Loucy (cell line): ENCODE measurements at regions not wholly inside any gene's neighbourhood (a gene's known extent, or its start where the extent isn't known, plus 50 kb on each side); places are given as distances from the start of the nearest gene placed in this dataset.

Source experiments
- H2AFZ ChIP-seq: fragments of 200-600 bp; sonication (generic); 2 replicates; pipeline ENCODE4 v1.6.0; 2016; ENCODE audit warnings: antibody characterized with exemption, mild to moderate bottlenecking, low read length, moderate library complexity
- H3F3A ChIP-seq: fragments of 200-600 bp; 2 replicates; pipeline ENCODE4 v1.6.0; 2016; ENCODE audit warnings: antibody characterized with exemption, low read depth, mild to moderate bottlenecking
- H3K27me3 ChIP-seq: fragments of 200-600 bp; sonication (generic); 2 replicates; pipeline ENCODE4 v1.6.1; 2014; ENCODE audit warnings: low read length, mild to moderate bottlenecking; ENCODE audit not compliant: insufficient read depth, poor library complexity, severe bottlenecking
- H3K36me3 ChIP-seq: fragments of 200-600 bp; sonication (generic); 2 replicates; pipeline ENCODE4 v1.6.1; 2016; ENCODE audit warnings: low read length; ENCODE audit not compliant: insufficient read depth
- H3K4me1 ChIP-seq: fragments of 200-600 bp; sonication (generic); 2 replicates; pipeline ENCODE4 v1.5.1; 2014; ENCODE audit warnings: low read length, mild to moderate bottlenecking; ENCODE audit not compliant: insufficient read depth, poor library complexity, severe bottlenecking
- H3K4me2 ChIP-seq: fragments of 200-600 bp; sonication (generic); 2 replicates; pipeline ENCODE4 v1.6.0; 2014; ENCODE audit warnings: antibody characterized with exemption, low read length, low read depth, mild to moderate bottlenecking; ENCODE audit not compliant: poor library complexity, severe bottlenecking
- H3K4me3 ChIP-seq: fragments of 200-600 bp; sonication (generic); 2 replicates; pipeline ENCODE4 v1.5.1; 2014; ENCODE audit warnings: low read length, mild to moderate bottlenecking, mixed read lengths; ENCODE audit not compliant: poor library complexity, severe bottlenecking
- H3K79me2 ChIP-seq: fragments of 200-600 bp; sonication (generic); 2 replicates; pipeline ENCODE4 v1.6.1; 2014; ENCODE audit warnings: low read length; ENCODE audit not compliant: insufficient read depth
- H3K9ac ChIP-seq: fragments of 200-600 bp; sonication (generic); 2 replicates; pipeline ENCODE4 v1.6.0; 2014; ENCODE audit warnings: mild to moderate bottlenecking, low read depth, low read length, moderate library complexity; ENCODE audit not compliant: poor library complexity, severe bottlenecking
- H3K9me2 ChIP-seq: fragments of 200-600 bp; sonication (generic); replicated peaks from 2 replicates; pipeline ENCODE4 v1.6.1; 2016; ENCODE audit warnings: low read depth, low read length, mixed read lengths
- H3K9me3 ChIP-seq: fragments of 200-600 bp; sonication (generic); 2 replicates; pipeline ENCODE4 v1.6.1; 2014; ENCODE audit warnings: mild to moderate bottlenecking, antibody characterized with exemption, low read length, low read depth; ENCODE audit not compliant: insufficient read depth
- H4K20me1 ChIP-seq: fragments of 200-600 bp; sonication (generic); 2 replicates; pipeline ENCODE4 v1.6.0; 2014; ENCODE audit warnings: antibody characterized with exemption, low read length, mild to moderate bottlenecking; ENCODE audit not compliant: insufficient read depth, poor library complexity, severe bottlenecking
- EZH2phosphoT487 ChIP-seq: fragments of 200-600 bp; IDR thresholded peaks from 2 replicates; pipeline ENCODE4 v1.6.1; 2018; ENCODE audit warnings: antibody characterized with exemption, mild to moderate bottlenecking, moderate library complexity, borderline replicate concordance
- TF ChIP-seq, protein P1 (sequence below): fragments of 200-600 bp; sonication (generic); conservative IDR thresholded peaks from 2 replicates; pipeline ENCODE4 v1.5.1; 2014; ENCODE audit warnings: mild to moderate bottlenecking, antibody characterized with exemption, low read length

GRCh38 chr6:14832427-14832826 is 413.4 kb upstream of the JARID2 start:
- peaks cover 33% of the 10 kb centered on the region for H3K4me1 ChIP-seq
- no peaks in the 10 kb centered on the region for H3K9me2 ChIP-seq
- no peak overlapping the region for H3K4me3 ChIP-seq
- H3K9ac ChIP-seq, result no peak overlapping the region
- H3F3A ChIP-seq, result no peaks in the 10 kb centered on the region
- no peak overlapping the region for H3K4me2 ChIP-seq
- no peaks in the 10 kb centered on the region for H3K36me3 ChIP-seq
- no peak overlapping the region for H2AFZ ChIP-seq
- no peaks in the 10 kb centered on the region for H4K20me1 ChIP-seq
- no peaks in the 10 kb centered on the region for H3K9me3 ChIP-seq
- no peaks in the 10 kb centered on the region for H3K27me3 ChIP-seq
- TF ChIP-seq, protein P1, sequence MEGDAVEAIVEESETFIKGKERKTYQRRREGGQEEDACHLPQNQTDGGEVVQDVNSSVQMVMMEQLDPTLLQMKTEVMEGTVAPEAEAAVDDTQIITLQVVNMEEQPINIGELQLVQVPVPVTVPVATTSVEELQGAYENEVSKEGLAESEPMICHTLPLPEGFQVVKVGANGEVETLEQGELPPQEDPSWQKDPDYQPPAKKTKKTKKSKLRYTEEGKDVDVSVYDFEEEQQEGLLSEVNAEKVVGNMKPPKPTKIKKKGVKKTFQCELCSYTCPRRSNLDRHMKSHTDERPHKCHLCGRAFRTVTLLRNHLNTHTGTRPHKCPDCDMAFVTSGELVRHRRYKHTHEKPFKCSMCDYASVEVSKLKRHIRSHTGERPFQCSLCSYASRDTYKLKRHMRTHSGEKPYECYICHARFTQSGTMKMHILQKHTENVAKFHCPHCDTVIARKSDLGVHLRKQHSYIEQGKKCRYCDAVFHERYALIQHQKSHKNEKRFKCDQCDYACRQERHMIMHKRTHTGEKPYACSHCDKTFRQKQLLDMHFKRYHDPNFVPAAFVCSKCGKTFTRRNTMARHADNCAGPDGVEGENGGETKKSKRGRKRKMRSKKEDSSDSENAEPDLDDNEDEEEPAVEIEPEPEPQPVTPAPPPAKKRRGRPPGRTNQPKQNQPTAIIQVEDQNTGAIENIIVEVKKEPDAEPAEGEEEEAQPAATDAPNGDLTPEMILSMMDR, result no peak
- TF ChIP-seq EZH2phosphoT487, result no peak
- H3K79me2 ChIP-seq, result no peaks in the 10 kb centered on the region

GRCh38 chr6:14834851-14835530 is 410.9 kb upstream of the JARID2 start:
- Histone ChIP-seq H3K4me2 (no peak overlapping the region), H3K4me3 (no peak overlapping the region), H3K27me3 (no peaks in the 10 kb centered on the region), H3K9me2 (no peaks in the 10 kb centered on the region), H3K36me3 (no peaks in the 10 kb centered on the region), H3K9me3 (no peaks in the 10 kb centered on the region), H2AFZ (no peak overlapping the region), H4K20me1 (no peaks in the 10 kb centered on the region), H3K9ac (no peak overlapping the region), H3F3A (no peaks in the 10 kb centered on the region), H3K4me1 (peaks cover 33% of the 10 kb centered on the region), H3K79me2 (no peaks in the 10 kb centered on the region)
- TF ChIP-seq, protein P1, result no peak
- TF ChIP-seq EZH2phosphoT487, result no peak

GRCh38 chr6:14837435-14837834 is 408.4 kb upstream of the JARID2 start:
- H3K79me2 ChIP-seq, result no peaks in the 10 kb centered on the region
- H3K9me3 ChIP-seq, result no peaks in the 10 kb centered on the region
- H3K4me3 ChIP-seq, result no peak overlapping the region
- H3K27me3 ChIP-seq, result no peaks in the 10 kb centered on the region
- H3K4me1 ChIP-seq, result peaks cover 27% of the 10 kb centered on the region
- H3K36me3 ChIP-seq, result no peaks in the 10 kb centered on the region
- no peak overlapping the region for H3K9ac ChIP-seq
- H3K4me2 ChIP-seq, result no peak overlapping the region
- H3F3A ChIP-seq, result no peaks in the 10 kb centered on the region
- H3K9me2 ChIP-seq, result no peaks in the 10 kb centered on the region
- TF ChIP-seq, protein P1, result no peak
- TF ChIP-seq EZH2phosphoT487, result no peak
- no peaks in the 10 kb centered on the region for H4K20me1 ChIP-seq
- H2AFZ ChIP-seq, result no peak overlapping the region
